ENCODE measurements at regions not wholly inside any gene's neighbourhood (a gene's known extent, or its start where the extent isn't known, plus 50 kb on each side); places are given as distances from the start of the nearest gene placed in this dataset.

DNA sequence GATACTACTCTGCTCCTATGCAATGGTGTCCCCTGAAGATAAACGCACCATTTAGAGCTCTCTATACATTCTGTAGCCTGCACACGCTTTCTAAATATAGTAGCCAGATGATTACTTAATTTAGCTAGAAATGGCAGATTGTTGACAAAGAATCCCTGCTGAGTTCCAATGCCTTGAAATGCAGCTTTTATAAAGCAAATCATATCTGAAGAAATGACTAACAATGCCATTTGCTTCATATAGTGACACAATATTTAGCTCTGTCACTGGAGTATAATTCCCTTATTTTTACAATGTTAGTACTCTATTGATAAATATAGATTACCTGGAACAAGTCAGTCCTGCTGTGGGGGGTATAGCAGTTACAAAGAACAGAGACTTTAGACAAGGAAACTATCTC is 166.2 kb downstream of the CDCA7 start:
- no peak overlapping the region for H3K9ac ChIP-seq (ENCODE audit: extremely low read depth, insufficient read length, low read length)
- H3K27ac ChIP-seq (ENCODE audit: insufficient read length, low read depth, low read length) = no peak overlapping the region
- no peak overlapping the region for H3K4me2 ChIP-seq (ENCODE audit: insufficient read depth, insufficient read length, low read length)
- Mint-ChIP-seq H3K36me3 (ENCODE audit: insufficient read depth in 1 of 3, low read depth in 3 of 3) (peaks cover 0 to 4% (median 0%) of the 10 kb centered on the region in 3 experiments; a peak in 2 of 7 replicates), H3K27ac (no peak overlapping the region), H3K9me3 (peaks cover 4 to 9% of the 10 kb centered on the region in 2 experiments; a peak in 4 of 5 replicates), H3K27me3 (ENCODE audit: low read depth) (no peaks in the 10 kb centered on the region), H3K4me3 (no peak overlapping the region), H3K4me1 (0 out of 4 replicates have a peak, but pooled peaks cover 0 to 3% of the 10 kb centered on the region in 2 experiments)
- H3K23me2 ChIP-seq (ENCODE audit: insufficient read length, low read depth, low read length, poor library complexity, severe bottlenecking) = no peaks in the 10 kb centered on the region
- no peak overlapping the region for H3K4ac ChIP-seq (ENCODE audit: low read depth, low read length)
- no peak overlapping the region for H3K18ac ChIP-seq (ENCODE audit: insufficient read length, low read depth, low read length)
- no peak overlapping the region for H3K14ac ChIP-seq (ENCODE audit: insufficient read depth, low read length)
- no peak for DNase-seq
- H2BK120ac ChIP-seq (ENCODE audit: low read depth, low read length, poor library complexity, severe bottlenecking) = no peak overlapping the region
- no peaks in the 10 kb centered on the region for H3K79me2 ChIP-seq (ENCODE audit: insufficient read depth, low read length)
- H3K56ac ChIP-seq (ENCODE audit: insufficient read length, low read depth, low read length) = no peak overlapping the region
- no peak overlapping the region for H4K5ac ChIP-seq (ENCODE audit: insufficient read length, low read depth, low read length)
- H4K20me1 ChIP-seq (ENCODE audit: control insufficient read depth, insufficient read depth, insufficient read length) = no peaks in the 10 kb centered on the region
- no peak overlapping the region for H2BK15ac ChIP-seq (ENCODE audit: low read depth, low read length)
- no peak overlapping the region for H3T11ph ChIP-seq (ENCODE audit: low read length)
- no peak overlapping the region for H4K8ac ChIP-seq (replicated peaks; ENCODE audit: insufficient read length, low read depth, low read length)
- H2BK5ac ChIP-seq (ENCODE audit: insufficient read length, low read length) = no peak overlapping the region
- H4K91ac ChIP-seq (ENCODE audit: insufficient read length, low read depth, low read length) = no peak overlapping the region
- H3K27me3 ChIP-seq (ENCODE audit: insufficient read depth, low read length) = no peaks in the 10 kb centered on the region; the same call in 1 of the 2 replicates
- H3K23ac ChIP-seq (ENCODE audit: insufficient read length, low read depth, low read length) = no peak overlapping the region
- H3K4me1 ChIP-seq (ENCODE audit: insufficient read depth, low read length) = no peaks in the 10 kb centered on the region
- H3K79me1 ChIP-seq (ENCODE audit: insufficient read depth, low read depth, low read length, poor library complexity, severe bottlenecking) = no peaks in the 10 kb centered on the region
- no peak overlapping the region for H2AK5ac ChIP-seq (ENCODE audit: insufficient read length, low read length)
- TF ChIP-seq, protein P1, sequence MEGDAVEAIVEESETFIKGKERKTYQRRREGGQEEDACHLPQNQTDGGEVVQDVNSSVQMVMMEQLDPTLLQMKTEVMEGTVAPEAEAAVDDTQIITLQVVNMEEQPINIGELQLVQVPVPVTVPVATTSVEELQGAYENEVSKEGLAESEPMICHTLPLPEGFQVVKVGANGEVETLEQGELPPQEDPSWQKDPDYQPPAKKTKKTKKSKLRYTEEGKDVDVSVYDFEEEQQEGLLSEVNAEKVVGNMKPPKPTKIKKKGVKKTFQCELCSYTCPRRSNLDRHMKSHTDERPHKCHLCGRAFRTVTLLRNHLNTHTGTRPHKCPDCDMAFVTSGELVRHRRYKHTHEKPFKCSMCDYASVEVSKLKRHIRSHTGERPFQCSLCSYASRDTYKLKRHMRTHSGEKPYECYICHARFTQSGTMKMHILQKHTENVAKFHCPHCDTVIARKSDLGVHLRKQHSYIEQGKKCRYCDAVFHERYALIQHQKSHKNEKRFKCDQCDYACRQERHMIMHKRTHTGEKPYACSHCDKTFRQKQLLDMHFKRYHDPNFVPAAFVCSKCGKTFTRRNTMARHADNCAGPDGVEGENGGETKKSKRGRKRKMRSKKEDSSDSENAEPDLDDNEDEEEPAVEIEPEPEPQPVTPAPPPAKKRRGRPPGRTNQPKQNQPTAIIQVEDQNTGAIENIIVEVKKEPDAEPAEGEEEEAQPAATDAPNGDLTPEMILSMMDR (conservative IDR thresholded peaks at IDR 0.05) = no peak
- H2BK12ac ChIP-seq (ENCODE audit: insufficient read length, low read depth, low read length) = no peak overlapping the region
- H2BK20ac ChIP-seq (ENCODE audit: low read depth, low read length, poor library complexity, severe bottlenecking) = no peak overlapping the region
- WGBS (ENCODE audit: extremely low coverage, insufficient read length, low lambda C conversion rate) = no CpG with 5 or more reads among the region's 2 CpGs
- no peak overlapping the region for H2AFZ ChIP-seq (ENCODE audit: low read length)
- no peaks in the 10 kb centered on the region for H3K9me3 ChIP-seq (ENCODE audit: control insufficient read depth, low read depth, low read length)
